SU-DHL-6 (cell line): ENCODE measurements at regions not wholly inside any gene's neighbourhood (a gene's known extent, or its start where the extent isn't known, plus 50 kb on each side); places are given as distances from the start of the nearest gene placed in this dataset.

ENCODE experiments used
- H2AFZ ChIP-seq: fragments of 200-600 bp; sonication (generic); 2 replicates; pipeline ENCODE4 v1.6.1; 2014; ENCODE audit warnings: low read depth, mild to moderate bottlenecking, moderate library complexity, mixed read lengths, antibody characterized with exemption, low read length; ENCODE audit not compliant: severe bottlenecking
- H3F3A ChIP-seq: fragments of 200-600 bp; shearing (Covaris generic); 2 replicates; pipeline ENCODE4 v1.6.0; 2016; ENCODE audit warnings: antibody characterized with exemption, mild to moderate bottlenecking; ENCODE audit not compliant: insufficient read depth
- H3K27ac ChIP-seq: fragments of 200-600 bp; sonication (generic); 2 replicates; pipeline ENCODE4 v1.5.1; 2016; ENCODE audit warnings: low read depth, mild to moderate bottlenecking, low read length, moderate library complexity, mixed read lengths
- H3K27me3 ChIP-seq: fragments of 200-600 bp; sonication (generic), shearing (Covaris generic); 2 replicates; pipeline ENCODE4 v1.6.0; 2014; ENCODE audit warnings: mild to moderate bottlenecking, low read length
- H3K36me3 ChIP-seq: fragments of 200-600 bp; sonication (generic); 2 replicates; pipeline ENCODE4 v1.6.1; 2014; ENCODE audit warnings: mild to moderate bottlenecking, low read length, mixed read lengths
- H3K4me2 ChIP-seq: fragments of 300-600, 200-600 bp; shearing (Covaris generic), sonication (generic); 2 replicates; pipeline ENCODE4 v1.6.0; 2014; ENCODE audit warnings: low read length, low read depth, mild to moderate bottlenecking; ENCODE audit not compliant: poor library complexity, severe bottlenecking
- H3K4me3 ChIP-seq: fragments of 200-600 bp; sonication (generic); 2 replicates; pipeline ENCODE4 v1.5.1; 2014; ENCODE audit warnings: antibody characterized with exemption, low read length, mild to moderate bottlenecking, mixed read lengths; ENCODE audit not compliant: insufficient read depth, poor library complexity, severe bottlenecking
- H3K79me2 ChIP-seq: fragments of 200-600 bp; sonication (generic); 2 replicates; pipeline ENCODE4 v1.6.1; 2014; ENCODE audit warnings: mild to moderate bottlenecking, low read length, moderate library complexity; ENCODE audit not compliant: insufficient read depth
- H3K9ac ChIP-seq: fragments of 200-600 bp; sonication (generic); 2 replicates; pipeline ENCODE4 v1.7.0; 2014; ENCODE audit warnings: mild to moderate bottlenecking, low read length
- H3K9me2 ChIP-seq: fragments of 200-600 bp; sonication (generic); replicated peaks from 2 replicates; pipeline ENCODE4 v1.6.1; 2014; ENCODE audit warnings: low read length; ENCODE audit not compliant: insufficient read depth
- H3K9me3 ChIP-seq: fragments of 200-600 bp; sonication (generic); 2 replicates; pipeline ENCODE4 v1.6.1; 2014; ENCODE audit warnings: low read length, mixed read lengths; ENCODE audit not compliant: insufficient read depth
- H4K20me1 ChIP-seq: fragments of 200-600 bp; sonication (generic); 2 replicates; pipeline ENCODE4 v1.6.1; 2014; ENCODE audit warnings: low read depth, mild to moderate bottlenecking, antibody characterized with exemption, low read length, moderate library complexity, mixed read lengths
- EZH2phosphoT487 ChIP-seq: fragments of 200-600 bp; sonication (generic), shearing (Covaris generic); conservative IDR thresholded peaks from 2 replicates; pipeline ENCODE4 v1.6.1; 2018; ENCODE audit warnings: mild to moderate bottlenecking, antibody characterized with exemption, low read length, moderate library complexity, mixed read lengths
- TF ChIP-seq, protein P1 (sequence below): fragments of 200-600 bp; sonication (generic); IDR thresholded peaks from one replicate; pipeline ENCODE4 v1.5.1; 2017; ENCODE audit warnings: antibody characterized with exemption, mild to moderate bottlenecking, low read length, moderate library complexity; ENCODE audit not compliant: insufficient read depth, poor library complexity, severe bottlenecking

DNA sequence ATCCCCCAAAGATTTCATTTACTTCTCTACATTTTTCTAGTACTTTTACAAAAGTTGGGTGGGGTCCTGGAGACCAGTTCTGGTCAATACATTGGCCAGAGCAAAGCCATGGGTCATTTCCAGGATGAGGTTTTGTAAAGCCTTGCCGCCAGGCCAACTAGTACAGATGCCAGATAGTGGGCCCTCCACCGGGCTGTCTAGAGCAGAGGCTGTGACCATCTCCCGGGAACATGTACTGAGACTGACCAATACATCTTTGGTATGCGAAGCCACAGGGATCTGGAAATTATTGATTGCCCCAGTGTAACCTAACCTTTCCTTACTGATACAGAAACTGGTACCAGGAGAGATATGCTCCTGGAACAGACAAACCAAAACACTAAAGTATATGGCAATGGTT is 599.2 kb downstream of the ADCYAP1 start:
- H3K79me2 ChIP-seq: no peaks in the 10 kb centered on the region
- no peak overlapping the region for H3K4me3 ChIP-seq
- no peaks in the 10 kb centered on the region for H3K9me3 ChIP-seq
- H3K27me3 ChIP-seq: no peaks in the 10 kb centered on the region
- no peak overlapping the region for H2AFZ ChIP-seq
- H3K9ac ChIP-seq: no peak overlapping the region
- no peak overlapping the region for H3K4me2 ChIP-seq
- H3K36me3 ChIP-seq: no peaks in the 10 kb centered on the region
- TF ChIP-seq, protein P1, sequence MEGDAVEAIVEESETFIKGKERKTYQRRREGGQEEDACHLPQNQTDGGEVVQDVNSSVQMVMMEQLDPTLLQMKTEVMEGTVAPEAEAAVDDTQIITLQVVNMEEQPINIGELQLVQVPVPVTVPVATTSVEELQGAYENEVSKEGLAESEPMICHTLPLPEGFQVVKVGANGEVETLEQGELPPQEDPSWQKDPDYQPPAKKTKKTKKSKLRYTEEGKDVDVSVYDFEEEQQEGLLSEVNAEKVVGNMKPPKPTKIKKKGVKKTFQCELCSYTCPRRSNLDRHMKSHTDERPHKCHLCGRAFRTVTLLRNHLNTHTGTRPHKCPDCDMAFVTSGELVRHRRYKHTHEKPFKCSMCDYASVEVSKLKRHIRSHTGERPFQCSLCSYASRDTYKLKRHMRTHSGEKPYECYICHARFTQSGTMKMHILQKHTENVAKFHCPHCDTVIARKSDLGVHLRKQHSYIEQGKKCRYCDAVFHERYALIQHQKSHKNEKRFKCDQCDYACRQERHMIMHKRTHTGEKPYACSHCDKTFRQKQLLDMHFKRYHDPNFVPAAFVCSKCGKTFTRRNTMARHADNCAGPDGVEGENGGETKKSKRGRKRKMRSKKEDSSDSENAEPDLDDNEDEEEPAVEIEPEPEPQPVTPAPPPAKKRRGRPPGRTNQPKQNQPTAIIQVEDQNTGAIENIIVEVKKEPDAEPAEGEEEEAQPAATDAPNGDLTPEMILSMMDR: no peak
- TF ChIP-seq EZH2phosphoT487: no peak
- no peak overlapping the region for H3K27ac ChIP-seq
- no peaks in the 10 kb centered on the region for H4K20me1 ChIP-seq
- H3K9me2 ChIP-seq: no peaks in the 10 kb centered on the region
- H3F3A ChIP-seq: no peaks in the 10 kb centered on the region

DNA sequence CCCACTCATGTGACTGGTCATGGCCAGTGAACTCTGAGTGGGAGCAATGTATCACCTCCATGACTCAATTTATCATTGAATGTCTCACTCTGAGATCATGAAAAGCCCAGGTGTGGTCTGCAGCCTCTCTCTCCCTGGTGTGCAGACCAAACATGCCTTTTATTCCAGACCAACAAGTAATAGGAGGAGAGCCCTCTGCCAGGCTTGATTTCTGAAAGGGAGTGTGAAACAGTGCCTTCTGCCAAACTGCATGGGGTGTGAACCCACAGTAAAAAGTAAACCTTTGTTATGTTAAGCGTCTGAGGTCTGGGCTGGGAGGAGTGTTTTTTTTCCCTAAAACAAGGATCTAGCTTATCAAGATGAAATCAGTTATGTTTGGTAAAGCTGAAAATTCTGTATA is 601.2 kb downstream of the ADCYAP1 start:
- no peaks in the 10 kb centered on the region for H4K20me1 ChIP-seq
- no peaks in the 10 kb centered on the region for H3K27me3 ChIP-seq
- no peak overlapping the region for H3K27ac ChIP-seq
- no peaks in the 10 kb centered on the region for H3K9me2 ChIP-seq
- TF ChIP-seq, protein P1: no peak
- no peak for TF ChIP-seq EZH2phosphoT487
- H3K4me2 ChIP-seq: no peak overlapping the region
- no peaks in the 10 kb centered on the region for H3K79me2 ChIP-seq
- no peaks in the 10 kb centered on the region for H3F3A ChIP-seq
- H3K9me3 ChIP-seq: no peaks in the 10 kb centered on the region
- no peak overlapping the region for H2AFZ ChIP-seq
- no peaks in the 10 kb centered on the region for H3K36me3 ChIP-seq
- H3K9ac ChIP-seq: no peak overlapping the region
- H3K4me3 ChIP-seq: no peak overlapping the region

DNA sequence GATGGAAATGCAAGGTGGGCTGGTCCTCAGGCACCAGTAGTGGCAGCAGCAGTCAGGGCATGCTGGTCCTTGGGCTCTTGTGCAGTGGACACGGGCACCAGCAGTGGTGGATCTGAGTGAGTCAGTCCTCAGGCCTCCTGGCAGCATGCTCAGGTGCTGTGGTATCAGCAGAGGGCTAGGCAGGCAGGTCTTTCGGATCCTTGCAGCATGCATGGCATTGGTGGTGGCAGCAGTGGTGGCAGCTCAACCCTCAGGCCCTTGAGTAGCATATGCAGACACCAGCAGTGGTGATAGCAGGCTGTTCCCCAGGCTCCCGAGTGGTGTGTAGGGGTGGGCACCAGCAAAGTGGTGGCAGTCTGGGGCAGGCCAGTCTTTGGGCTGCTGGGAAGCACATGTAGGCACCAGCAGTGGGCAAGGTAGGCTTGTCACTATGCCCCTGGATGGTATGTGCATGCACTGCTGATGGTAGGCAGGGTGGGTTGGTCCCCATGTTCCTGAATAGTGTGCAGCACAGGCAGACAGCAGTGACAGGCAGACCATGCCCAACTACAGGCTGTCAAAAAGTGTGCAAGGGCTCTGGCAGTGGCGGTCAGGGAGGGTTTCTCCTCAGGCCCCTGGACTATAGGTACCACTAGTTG is 606.0 kb downstream of the ADCYAP1 start:
- no peaks in the 10 kb centered on the region; the same call in 1 of the 2 replicates for H3K9me2 ChIP-seq
- H3K9me3 ChIP-seq: no peaks in the 10 kb centered on the region
- no peak overlapping the region for H3K9ac ChIP-seq
- H3K79me2 ChIP-seq: no peaks in the 10 kb centered on the region
- no peak overlapping the region for H3K4me3 ChIP-seq
- no peaks in the 10 kb centered on the region for H4K20me1 ChIP-seq
- TF ChIP-seq, protein P1: no peak
- TF ChIP-seq EZH2phosphoT487: no peak
- H3K36me3 ChIP-seq: no peaks in the 10 kb centered on the region
- H3F3A ChIP-seq: no peaks in the 10 kb centered on the region
- H2AFZ ChIP-seq: no peak overlapping the region
- no peak overlapping the region for H3K27ac ChIP-seq
- H3K27me3 ChIP-seq: no peaks in the 10 kb centered on the region
- no peak overlapping the region for H3K4me2 ChIP-seq
